ENCODE measurements at regions not wholly inside any gene's neighbourhood (a gene's known extent, or its start where the extent isn't known, plus 50 kb on each side); places are given as distances from the start of the nearest gene placed in this dataset.

- H3K4me3 ChIP-seq (replicated peaks in 1 of 4; ENCODE audit: control extremely low read depth in 1 of 4, insufficient read depth in 1 of 4, low read depth in 3 of 4, low read length in 4 of 4), result no peak overlapping the region
- H3K79me2 ChIP-seq (ENCODE audit: control insufficient read depth, insufficient read depth, low read length), result no peaks in the 10 kb centered on the region
- no peak overlapping the region for H3K4me2 ChIP-seq (ENCODE audit: extremely low read depth, insufficient read depth, low read length)
- no peaks in the 10 kb centered on the region for H3K36me3 ChIP-seq (ENCODE audit: control insufficient read depth, insufficient read depth, low read length)
- no peaks in the 10 kb centered on the region for H4K20me1 ChIP-seq (ENCODE audit: control insufficient read depth, extremely low read depth, insufficient read depth, low read length)
- H3K27me3 ChIP-seq (ENCODE audit: control insufficient read depth, insufficient read depth, low read length), result no peaks in the 10 kb centered on the region
- no peaks in the 10 kb centered on the region for H3K9me3 ChIP-seq (ENCODE audit: control insufficient read depth, insufficient read depth, low read depth, low read length)
- H2AFZ ChIP-seq (ENCODE audit: low read length), result no peak overlapping the region
- no peak for TF ChIP-seq CTCF (conservative IDR thresholded peaks at IDR 0.05 in 1 of 2, IDR thresholded peaks at IDR 0.05 in 1 of 2; ENCODE audit: low read depth in 1 of 2, low read length in 2 of 2)
- no peak for TF ChIP-seq EZH2 (IDR thresholded peaks at IDR 0.05; ENCODE audit: low read length, missing control alignments)
- no peak overlapping the region for H3K27ac ChIP-seq (ENCODE audit: insufficient read depth, low read length)
- H3K4me1 ChIP-seq (ENCODE audit: control insufficient read depth, extremely low read depth, insufficient read depth, low read length), result no peaks in the 10 kb centered on the region
- DNase-seq (ENCODE audit: low read depth in 2 of 2), result no peak
- H3K9ac ChIP-seq (ENCODE audit: insufficient read depth, low read length), result no peak overlapping the region
Observed at GRCh38 chr1:165047994-165048393, 308.5 kb downstream of the LMX1A start.

GRCh38 chr1:165045902-165046301 is 310.6 kb downstream of the LMX1A start:
- no peaks in the 10 kb centered on the region for H3K27me3 ChIP-seq (ENCODE audit: control insufficient read depth, insufficient read depth, low read length)
- no peaks in the 10 kb centered on the region for H3K36me3 ChIP-seq (ENCODE audit: control insufficient read depth, insufficient read depth, low read length)
- DNase-seq (ENCODE audit: low read depth in 2 of 2), result no peak
- no peak overlapping the region for H2AFZ ChIP-seq (ENCODE audit: low read length)
- no peak overlapping the region for H3K4me3 ChIP-seq (replicated peaks in 1 of 4; ENCODE audit: control extremely low read depth in 1 of 4, insufficient read depth in 1 of 4, low read depth in 3 of 4, low read length in 4 of 4)
- no peaks in the 10 kb centered on the region for H3K79me2 ChIP-seq (ENCODE audit: control insufficient read depth, insufficient read depth, low read length)
- no peak overlapping the region for H3K4me2 ChIP-seq (ENCODE audit: extremely low read depth, insufficient read depth, low read length)
- no peak overlapping the region for H3K9ac ChIP-seq (ENCODE audit: insufficient read depth, low read length)
- TF ChIP-seq CTCF (conservative IDR thresholded peaks at IDR 0.05 in 1 of 2, IDR thresholded peaks at IDR 0.05 in 1 of 2; ENCODE audit: low read depth in 1 of 2, low read length in 2 of 2), result no peak
- no peak for TF ChIP-seq EZH2 (IDR thresholded peaks at IDR 0.05; ENCODE audit: low read length, missing control alignments)
- H3K4me1 ChIP-seq (ENCODE audit: control insufficient read depth, extremely low read depth, insufficient read depth, low read length), result no peaks in the 10 kb centered on the region
- H3K9me3 ChIP-seq (ENCODE audit: control insufficient read depth, insufficient read depth, low read depth, low read length), result no peaks in the 10 kb centered on the region
- H3K27ac ChIP-seq (ENCODE audit: insufficient read depth, low read length), result no peak overlapping the region
- H4K20me1 ChIP-seq (ENCODE audit: control insufficient read depth, extremely low read depth, insufficient read depth, low read length), result no peaks in the 10 kb centered on the region

- H3K27ac ChIP-seq (ENCODE audit: insufficient read depth, low read length), result no peak overlapping the region
- H3K9ac ChIP-seq (ENCODE audit: insufficient read depth, low read length), result no peak overlapping the region
- H2AFZ ChIP-seq (ENCODE audit: low read length), result no peak overlapping the region
- no peak for DNase-seq (ENCODE audit: low read depth in 2 of 2)
- H3K9me3 ChIP-seq (ENCODE audit: control insufficient read depth, insufficient read depth, low read depth, low read length), result no peaks in the 10 kb centered on the region
- no peak overlapping the region for H3K4me3 ChIP-seq (replicated peaks in 1 of 4; ENCODE audit: control extremely low read depth in 1 of 4, insufficient read depth in 1 of 4, low read depth in 3 of 4, low read length in 4 of 4)
- no peaks in the 10 kb centered on the region for H3K4me1 ChIP-seq (ENCODE audit: control insufficient read depth, extremely low read depth, insufficient read depth, low read length)
- no peaks in the 10 kb centered on the region for H3K79me2 ChIP-seq (ENCODE audit: control insufficient read depth, insufficient read depth, low read length)
- no peaks in the 10 kb centered on the region for H3K36me3 ChIP-seq (ENCODE audit: control insufficient read depth, insufficient read depth, low read length)
- H4K20me1 ChIP-seq (ENCODE audit: control insufficient read depth, extremely low read depth, insufficient read depth, low read length), result no peaks in the 10 kb centered on the region
- H3K4me2 ChIP-seq (ENCODE audit: extremely low read depth, insufficient read depth, low read length), result no peak overlapping the region
- no peaks in the 10 kb centered on the region for H3K27me3 ChIP-seq (ENCODE audit: control insufficient read depth, insufficient read depth, low read length)
- TF ChIP-seq CTCF (conservative IDR thresholded peaks at IDR 0.05 in 1 of 2, IDR thresholded peaks at IDR 0.05 in 1 of 2; ENCODE audit: low read depth in 1 of 2, low read length in 2 of 2), result no peak
- no peak for TF ChIP-seq EZH2 (IDR thresholded peaks at IDR 0.05; ENCODE audit: low read length, missing control alignments)
Observed at GRCh38 chr1:165040641-165041040, 315.9 kb downstream of the LMX1A start.
